Panc1 (cell line): ENCODE measurements at regions not wholly inside any gene's neighbourhood (a gene's known extent, or its start where the extent isn't known, plus 50 kb on each side); places are given as distances from the start of the nearest gene placed in this dataset.

Experiments
- ATAC-seq: fragments of 200-7000 bp; cut with Tn5 transposase; 2 replicates; pipeline ENCODE4 v1.9.1; 2020; ENCODE audit warnings: mild to moderate bottlenecking, moderate library complexity
- BruUV-seq: library from RNA; stranded (reverse); fragments of 400-500 nt; replicated peaks from 2 replicates; lab custom pipeline; 2021; lab: Mats Ljungman, UMichigan
- CTCF ChIA-PET: fragments of 300-600 bp; sonication (Branson Sonifier 250); formaldehyde crosslinking; loops from one replicate; lab custom pipeline; 2022; ENCODE audit warnings: antibody characterized with exemption; lab: Charles Lee
- POLR2A ChIA-PET: fragments of 300-600 bp; sonication (Branson Sonifier 250); formaldehyde crosslinking; loops from one replicate; lab custom pipeline; 2022; ENCODE audit warnings: antibody characterized with exemption; lab: Charles Lee
- DNase-seq: peaks from one replicate; pipeline ENCODE4 v3.0.0-alpha.2; 2010; ENCODE audit warnings: low read depth, low spot score
- H3K27ac ChIP-seq: 2 replicates; pipeline ENCODE4 v1.5.1; 2011; ENCODE audit warnings: mild to moderate bottlenecking, low read length, inconsistent platforms
- H3K27me3 ChIP-seq: fragments of 200-500 bp; sonication (Bioruptor generic); 2 replicates; pipeline ENCODE4 v1.6.0; 2014; ENCODE audit warnings: low read length, inconsistent platforms; ENCODE audit not compliant: control insufficient read depth, insufficient read depth
- H3K36me3 ChIP-seq: fragments of 200-500 bp; sonication (Bioruptor generic); 2 replicates; pipeline ENCODE4 v1.5.1; 2014; ENCODE audit warnings: inconsistent platforms, mild to moderate bottlenecking, low read length, moderate library complexity; ENCODE audit not compliant: control insufficient read depth, insufficient read depth
- H3K4me1 ChIP-seq: 2 replicates; pipeline ENCODE4 v1.5.1; 2011; ENCODE audit warnings: inconsistent platforms, mild to moderate bottlenecking, low read length, moderate library complexity; ENCODE audit not compliant: control insufficient read depth, insufficient read depth
- H3K4me3 ChIP-seq, 2 experiments: 2 replicates each; pipeline ENCODE4 v1.5.1; 2011 to 2012; ENCODE audit warnings: low read depth in 2 of 2, low read length in 2 of 2, mild to moderate bottlenecking in 2 of 2, inconsistent platforms in 1 of 2, moderate library complexity in 1 of 2
- H3K9me3 ChIP-seq: fragments of 200-500 bp; sonication (Bioruptor generic); 2 replicates; pipeline ENCODE4 v1.5.1; 2014; ENCODE audit warnings: low read depth, mild to moderate bottlenecking, inconsistent platforms, low read length, moderate library complexity; ENCODE audit not compliant: control insufficient read depth, insufficient read depth
- POLR2AphosphoS5 ChIP-seq: IDR thresholded peaks from 2 replicates; pipeline ENCODE4 v1.6.1; 2012; ENCODE audit warnings: mild to moderate bottlenecking, low read depth, low read length, moderate library complexity
- SIN3A ChIP-seq: IDR thresholded peaks from 2 replicates; pipeline ENCODE4 v1.6.1; 2012; ENCODE audit warnings: low read depth, mild to moderate bottlenecking, low read length, moderate library complexity, borderline replicate concordance; ENCODE audit not compliant: insufficient read depth
- TCF7L2 ChIP-seq: IDR thresholded peaks from 2 replicates; pipeline ENCODE4 v1.6.1; 2011; ENCODE audit warnings: mild to moderate bottlenecking, low read depth, low read length, inconsistent platforms
- in situ Hi-C: cut with HindIII; loops from 2 replicates; pipeline ENCODE4 v1.10.0; 2016; ENCODE audit warnings: low sequenced_read_pairs, low pct_unique_long_range_greater_than_20kb
- intact Hi-C: fragments of 100-400 bp; cut with micrococcal nuclease; formaldehyde crosslinking; loops from one replicate; pipeline ENCODE4 v1.10.0; 2022; ENCODE audit not compliant: unreplicated experiment
- TF ChIP-seq, protein P1 (sequence below): fragments of 450-650 bp; IDR thresholded peaks from 2 replicates; pipeline ENCODE4 v1.5.1; 2017; ENCODE audit warnings: mild to moderate bottlenecking
- TF ChIP-seq, protein P2 (sequence below), 2 experiments: IDR thresholded peaks; 2 replicates each; pipeline ENCODE4 v1.6.1; 2011 to 2012; ENCODE audit warnings: low read depth in 2 of 2, control low read depth in 1 of 2, low read length in 1 of 2, mild to moderate bottlenecking in 1 of 2, moderate library complexity in 1 of 2; ENCODE audit not compliant: insufficient read depth in 1 of 2

DNA sequence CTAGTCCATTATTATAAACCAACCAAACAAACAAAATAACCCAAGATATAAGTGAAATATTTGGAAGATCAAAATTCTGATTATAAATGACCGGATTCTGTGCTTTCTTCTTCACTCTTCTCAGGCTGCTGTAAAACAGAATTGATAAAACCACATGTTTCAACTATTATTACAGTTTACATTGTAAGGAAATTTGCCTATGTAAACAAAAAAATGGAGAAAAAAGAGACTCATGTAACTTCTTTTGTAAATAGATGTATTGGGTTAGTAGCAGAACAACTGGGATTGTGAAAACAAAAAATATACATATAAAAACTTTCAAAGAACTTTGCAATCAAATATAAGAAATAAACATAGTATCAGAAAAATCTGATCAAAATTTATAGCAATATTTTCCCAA lies 295.2 kb upstream of the CCDC179 start:
- H3K27me3 ChIP-seq: no peaks in the 10 kb centered on the region
- no peak overlapping the region for H3K4me3 ChIP-seq
- intact Hi-C loops: no loop called here
- ATAC-seq (no peak), DNase-seq (no peak)
- no peaks in the 10 kb centered on the region for H3K36me3 ChIP-seq
- in situ Hi-C loops: no loop called here
- no peak overlapping the region for H3K27ac ChIP-seq
- TF ChIP-seq TCF7L2 (no peak), SIN3A (no peak), POLR2AphosphoS5 (no peak)
- TF ChIP-seq, protein P1, sequence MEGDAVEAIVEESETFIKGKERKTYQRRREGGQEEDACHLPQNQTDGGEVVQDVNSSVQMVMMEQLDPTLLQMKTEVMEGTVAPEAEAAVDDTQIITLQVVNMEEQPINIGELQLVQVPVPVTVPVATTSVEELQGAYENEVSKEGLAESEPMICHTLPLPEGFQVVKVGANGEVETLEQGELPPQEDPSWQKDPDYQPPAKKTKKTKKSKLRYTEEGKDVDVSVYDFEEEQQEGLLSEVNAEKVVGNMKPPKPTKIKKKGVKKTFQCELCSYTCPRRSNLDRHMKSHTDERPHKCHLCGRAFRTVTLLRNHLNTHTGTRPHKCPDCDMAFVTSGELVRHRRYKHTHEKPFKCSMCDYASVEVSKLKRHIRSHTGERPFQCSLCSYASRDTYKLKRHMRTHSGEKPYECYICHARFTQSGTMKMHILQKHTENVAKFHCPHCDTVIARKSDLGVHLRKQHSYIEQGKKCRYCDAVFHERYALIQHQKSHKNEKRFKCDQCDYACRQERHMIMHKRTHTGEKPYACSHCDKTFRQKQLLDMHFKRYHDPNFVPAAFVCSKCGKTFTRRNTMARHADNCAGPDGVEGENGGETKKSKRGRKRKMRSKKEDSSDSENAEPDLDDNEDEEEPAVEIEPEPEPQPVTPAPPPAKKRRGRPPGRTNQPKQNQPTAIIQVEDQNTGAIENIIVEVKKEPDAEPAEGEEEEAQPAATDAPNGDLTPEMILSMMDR: no peak
- no peaks in the 10 kb centered on the region for H3K4me1 ChIP-seq
- H3K9me3 ChIP-seq: no peaks in the 10 kb centered on the region
- POLR2A ChIA-PET: no interaction called here
- CTCF ChIA-PET: no interaction called here
- BruUV-seq: no TSS peak

DNA sequence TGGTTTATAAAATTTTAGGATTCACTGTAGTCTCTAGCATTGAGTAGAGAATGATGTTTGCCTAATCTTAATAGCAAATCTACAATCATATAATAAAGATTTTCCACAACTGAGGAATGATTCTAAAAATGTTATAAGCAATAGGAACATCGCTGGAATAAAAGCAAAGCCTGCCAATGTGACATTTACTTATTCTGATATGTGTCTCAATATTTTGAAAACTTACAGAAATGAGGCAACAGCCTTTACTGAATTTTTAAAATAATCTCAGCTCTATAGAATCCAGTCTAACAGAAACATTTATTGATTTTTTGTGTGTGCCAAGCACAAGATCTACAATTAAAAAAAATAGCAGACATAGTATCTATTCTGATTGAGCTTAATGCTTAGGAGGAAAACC lies 303.7 kb upstream of the CCDC179 start:
- in situ Hi-C loops: no loop called here
- CTCF ChIA-PET: no interaction called here

More for the DNA sequence above, 303.7 kb upstream of the CCDC179 start:
- H3K36me3 ChIP-seq: no peaks in the 10 kb centered on the region
- ATAC-seq (no peak), DNase-seq (no peak)
- intact Hi-C loops: no loop called here
- H3K27ac ChIP-seq: no peak overlapping the region
- no peaks in the 10 kb centered on the region for H3K9me3 ChIP-seq
- no TSS peak for BruUV-seq
- no peaks in the 10 kb centered on the region for H3K4me1 ChIP-seq
- POLR2A ChIA-PET: no interaction called here
- H3K4me3 ChIP-seq: no peak overlapping the region
- H3K27me3 ChIP-seq: no peaks in the 10 kb centered on the region
- TF ChIP-seq, protein P1: no peak
- TF ChIP-seq TCF7L2 (no peak), POLR2AphosphoS5 (no peak), SIN3A (no peak)
- TF ChIP-seq, protein P2, sequence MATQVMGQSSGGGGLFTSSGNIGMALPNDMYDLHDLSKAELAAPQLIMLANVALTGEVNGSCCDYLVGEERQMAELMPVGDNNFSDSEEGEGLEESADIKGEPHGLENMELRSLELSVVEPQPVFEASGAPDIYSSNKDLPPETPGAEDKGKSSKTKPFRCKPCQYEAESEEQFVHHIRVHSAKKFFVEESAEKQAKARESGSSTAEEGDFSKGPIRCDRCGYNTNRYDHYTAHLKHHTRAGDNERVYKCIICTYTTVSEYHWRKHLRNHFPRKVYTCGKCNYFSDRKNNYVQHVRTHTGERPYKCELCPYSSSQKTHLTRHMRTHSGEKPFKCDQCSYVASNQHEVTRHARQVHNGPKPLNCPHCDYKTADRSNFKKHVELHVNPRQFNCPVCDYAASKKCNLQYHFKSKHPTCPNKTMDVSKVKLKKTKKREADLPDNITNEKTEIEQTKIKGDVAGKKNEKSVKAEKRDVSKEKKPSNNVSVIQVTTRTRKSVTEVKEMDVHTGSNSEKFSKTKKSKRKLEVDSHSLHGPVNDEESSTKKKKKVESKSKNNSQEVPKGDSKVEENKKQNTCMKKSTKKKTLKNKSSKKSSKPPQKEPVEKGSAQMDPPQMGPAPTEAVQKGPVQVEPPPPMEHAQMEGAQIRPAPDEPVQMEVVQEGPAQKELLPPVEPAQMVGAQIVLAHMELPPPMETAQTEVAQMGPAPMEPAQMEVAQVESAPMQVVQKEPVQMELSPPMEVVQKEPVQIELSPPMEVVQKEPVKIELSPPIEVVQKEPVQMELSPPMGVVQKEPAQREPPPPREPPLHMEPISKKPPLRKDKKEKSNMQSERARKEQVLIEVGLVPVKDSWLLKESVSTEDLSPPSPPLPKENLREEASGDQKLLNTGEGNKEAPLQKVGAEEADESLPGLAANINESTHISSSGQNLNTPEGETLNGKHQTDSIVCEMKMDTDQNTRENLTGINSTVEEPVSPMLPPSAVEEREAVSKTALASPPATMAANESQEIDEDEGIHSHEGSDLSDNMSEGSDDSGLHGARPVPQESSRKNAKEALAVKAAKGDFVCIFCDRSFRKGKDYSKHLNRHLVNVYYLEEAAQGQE (IDR thresholded peaks at IDR 0.05; ENCODE audit: insufficient read depth in 1 of 2, low read depth in 2 of 2, low read length in 1 of 2): no peak
